ENCODE measurements at regions not wholly inside any gene's neighbourhood (a gene's known extent, or its start where the extent isn't known, plus 50 kb on each side); places are given as distances from the start of the nearest gene placed in this dataset.

- Histone ChIP-seq H3K27ac (ENCODE audit: low read length) (no peak overlapping the region), H4K20me1 (ENCODE audit: insufficient read depth, low read length) (no peaks in the 10 kb centered on the region), H3K79me2 (ENCODE audit: insufficient read depth, low read length) (no peaks in the 10 kb centered on the region), H3K9me3 (ENCODE audit: insufficient read depth, low read length, severe bottlenecking) (no peaks in the 10 kb centered on the region), H3K4me2 (ENCODE audit: insufficient read depth, low read length) (no peak overlapping the region), H3K27me3 (ENCODE audit: insufficient read depth, low read length, poor library complexity) (no peaks in the 10 kb centered on the region), H3K4me3 (ENCODE audit: low read depth in 1 of 2, low read length in 2 of 2) (no peak overlapping the region), H3K9ac (ENCODE audit: low read depth, low read length) (no peak overlapping the region), H3K4me1 (ENCODE audit: insufficient read depth, low read length) (no peaks in the 10 kb centered on the region; the same call in 1 of the 2 replicates), H2AFZ (ENCODE audit: low read depth, low read length) (no peak overlapping the region), H3K36me3 (ENCODE audit: insufficient read depth, low read length) (no peaks in the 10 kb centered on the region)
- DNase-seq = no peak
- ATAC-seq (ENCODE audit: insufficient read depth, low read depth) = no peak
- no peak for TF ChIP-seq EZH2 (IDR thresholded peaks at IDR 0.05; ENCODE audit: borderline replicate concordance, low read depth, low read length, severe bottlenecking)
- TF ChIP-seq, protein P1, sequence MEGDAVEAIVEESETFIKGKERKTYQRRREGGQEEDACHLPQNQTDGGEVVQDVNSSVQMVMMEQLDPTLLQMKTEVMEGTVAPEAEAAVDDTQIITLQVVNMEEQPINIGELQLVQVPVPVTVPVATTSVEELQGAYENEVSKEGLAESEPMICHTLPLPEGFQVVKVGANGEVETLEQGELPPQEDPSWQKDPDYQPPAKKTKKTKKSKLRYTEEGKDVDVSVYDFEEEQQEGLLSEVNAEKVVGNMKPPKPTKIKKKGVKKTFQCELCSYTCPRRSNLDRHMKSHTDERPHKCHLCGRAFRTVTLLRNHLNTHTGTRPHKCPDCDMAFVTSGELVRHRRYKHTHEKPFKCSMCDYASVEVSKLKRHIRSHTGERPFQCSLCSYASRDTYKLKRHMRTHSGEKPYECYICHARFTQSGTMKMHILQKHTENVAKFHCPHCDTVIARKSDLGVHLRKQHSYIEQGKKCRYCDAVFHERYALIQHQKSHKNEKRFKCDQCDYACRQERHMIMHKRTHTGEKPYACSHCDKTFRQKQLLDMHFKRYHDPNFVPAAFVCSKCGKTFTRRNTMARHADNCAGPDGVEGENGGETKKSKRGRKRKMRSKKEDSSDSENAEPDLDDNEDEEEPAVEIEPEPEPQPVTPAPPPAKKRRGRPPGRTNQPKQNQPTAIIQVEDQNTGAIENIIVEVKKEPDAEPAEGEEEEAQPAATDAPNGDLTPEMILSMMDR (IDR thresholded peaks at IDR 0.05; ENCODE audit: borderline replicate concordance, extremely low read depth, low read length, poor library complexity, severe bottlenecking) = no peak
Measured at GRCh38 chr1:91075233-91076135, 53.6 kb upstream of the ZNF644 start.

- no peak for TF ChIP-seq EZH2 (IDR thresholded peaks at IDR 0.05; ENCODE audit: borderline replicate concordance, low read depth, low read length, severe bottlenecking)
- TF ChIP-seq, protein P1 (IDR thresholded peaks at IDR 0.05; ENCODE audit: borderline replicate concordance, extremely low read depth, low read length, poor library complexity, severe bottlenecking) = no peak
- no peak overlapping the region for H3K4me3 ChIP-seq (ENCODE audit: low read depth in 1 of 2, low read length in 2 of 2)
- H2AFZ ChIP-seq (ENCODE audit: low read depth, low read length) = no peak overlapping the region
- H3K79me2 ChIP-seq (ENCODE audit: insufficient read depth, low read length) = no peaks in the 10 kb centered on the region
- H3K27ac ChIP-seq (ENCODE audit: low read length) = no peak overlapping the region
- H3K9ac ChIP-seq (ENCODE audit: low read depth, low read length) = no peak overlapping the region
- H3K9me3 ChIP-seq (ENCODE audit: insufficient read depth, low read length, severe bottlenecking) = no peaks in the 10 kb centered on the region
- no peak overlapping the region for H3K4me2 ChIP-seq (ENCODE audit: insufficient read depth, low read length)
- H3K27me3 ChIP-seq (ENCODE audit: insufficient read depth, low read length, poor library complexity) = no peaks in the 10 kb centered on the region
- ATAC-seq (ENCODE audit: insufficient read depth, low read depth) = no peak
- no peaks in the 10 kb centered on the region for H3K36me3 ChIP-seq (ENCODE audit: insufficient read depth, low read length)
- H3K4me1 ChIP-seq (ENCODE audit: insufficient read depth, low read length) = no peaks in the 10 kb centered on the region; the same call in 1 of the 2 replicates
- DNase-seq = no peak
- H4K20me1 ChIP-seq (ENCODE audit: insufficient read depth, low read length) = no peaks in the 10 kb centered on the region
Measured at GRCh38 chr1:91073299-91073698, 51.5 kb upstream of the ZNF644 start.

DNA sequence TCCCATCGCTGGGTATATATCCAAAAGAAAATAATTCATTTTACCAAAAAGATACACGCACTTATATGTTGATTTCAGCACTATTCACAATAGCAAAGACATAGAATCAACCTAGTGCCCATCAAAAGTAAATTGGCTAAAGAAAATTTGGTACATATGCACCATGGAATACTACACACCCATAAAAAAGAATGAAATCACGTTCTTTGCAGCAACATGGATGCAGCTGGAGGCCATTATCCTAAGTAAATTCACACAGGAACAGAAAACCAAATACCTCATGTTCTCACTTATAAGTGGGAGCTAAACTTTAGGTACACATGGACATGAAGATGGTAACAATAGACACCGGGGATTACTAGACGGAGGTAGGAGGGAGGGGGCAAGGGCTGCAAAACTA is 50.0 kb upstream of the ZNF644 start:
- no peak for ATAC-seq (ENCODE audit: insufficient read depth, low read depth)
- Histone ChIP-seq H3K79me2 (ENCODE audit: insufficient read depth, low read length) (no peaks in the 10 kb centered on the region), H2AFZ (ENCODE audit: low read depth, low read length) (no peak overlapping the region), H3K4me2 (ENCODE audit: insufficient read depth, low read length) (no peak overlapping the region), H3K27me3 (ENCODE audit: insufficient read depth, low read length, poor library complexity) (no peaks in the 10 kb centered on the region), H4K20me1 (ENCODE audit: insufficient read depth, low read length) (no peaks in the 10 kb centered on the region), H3K4me3 (ENCODE audit: low read depth in 1 of 2, low read length in 2 of 2) (no peak overlapping the region), H3K36me3 (ENCODE audit: insufficient read depth, low read length) (no peaks in the 10 kb centered on the region), H3K9ac (ENCODE audit: low read depth, low read length) (no peak overlapping the region), H3K4me1 (ENCODE audit: insufficient read depth, low read length) (no peaks in the 10 kb centered on the region; the same call in 1 of the 2 replicates), H3K9me3 (ENCODE audit: insufficient read depth, low read length, severe bottlenecking) (no peaks in the 10 kb centered on the region), H3K27ac (ENCODE audit: low read length) (no peak overlapping the region)
- TF ChIP-seq, protein P1 (IDR thresholded peaks at IDR 0.05; ENCODE audit: borderline replicate concordance, extremely low read depth, low read length, poor library complexity, severe bottlenecking) = no peak
- no peak for TF ChIP-seq EZH2 (IDR thresholded peaks at IDR 0.05; ENCODE audit: borderline replicate concordance, low read depth, low read length, severe bottlenecking)
- no peak for DNase-seq

All from DND-41 (cell line).